ENCODE measurements at regions not wholly inside any gene's neighbourhood (a gene's known extent, or its start where the extent isn't known, plus 50 kb on each side); places are given as distances from the start of the nearest gene placed in this dataset.

GRCh38 chr16:72282362-72282761 lies 110.4 kb upstream of the PMFBP1 start:
- no peaks in the 10 kb centered on the region for H3K36me3 ChIP-seq (ENCODE audit: control insufficient read depth, low read length)
- H3K9me3 ChIP-seq (ENCODE audit: control insufficient read depth, insufficient read depth, low read length), result no peaks in the 10 kb centered on the region
- no peaks in the 10 kb centered on the region for H3K79me2 ChIP-seq (ENCODE audit: control insufficient read depth, low read length)
- H3F3A ChIP-seq (ENCODE audit: control insufficient read depth, insufficient read depth), result no peaks in the 10 kb centered on the region
- no peak overlapping the region for H3K4me3 ChIP-seq (ENCODE audit: low read length)
- no peaks in the 10 kb centered on the region for H3K27me3 ChIP-seq (ENCODE audit: control insufficient read depth, low read length)
- no peaks in the 10 kb centered on the region for H4K20me1 ChIP-seq (ENCODE audit: control insufficient read depth, insufficient read depth, low read depth, low read length)
- no peak for TF ChIP-seq EZH2phosphoT487 (IDR thresholded peaks at IDR 0.05; ENCODE audit: borderline replicate concordance, low read length)
- no peak for TF ChIP-seq CTCF (IDR thresholded peaks at IDR 0.05; ENCODE audit: low read depth, low read length, poor library complexity, severe bottlenecking)
- H3K9me2 ChIP-seq (replicated peaks; ENCODE audit: control insufficient read depth, low read length), result no peaks in the 10 kb centered on the region
- H3K27ac ChIP-seq (ENCODE audit: low read depth, low read length), result no peak overlapping the region
- H3K4me1 ChIP-seq (ENCODE audit: control insufficient read depth, low read length), result no peaks in the 10 kb centered on the region
- no peak overlapping the region for H3K4me2 ChIP-seq (ENCODE audit: low read length)

GRCh38 chr16:72278301-72278700 lies 106.3 kb upstream of the PMFBP1 start:
- Histone ChIP-seq H3K27me3 (ENCODE audit: control insufficient read depth, low read length) (no peaks in the 10 kb centered on the region), H3K27ac (ENCODE audit: low read depth, low read length) (no peak overlapping the region), H3K36me3 (ENCODE audit: control insufficient read depth, low read length) (no peaks in the 10 kb centered on the region), H3F3A (ENCODE audit: control insufficient read depth, insufficient read depth) (no peaks in the 10 kb centered on the region), H3K9me3 (ENCODE audit: control insufficient read depth, insufficient read depth, low read length) (no peaks in the 10 kb centered on the region), H3K79me2 (ENCODE audit: control insufficient read depth, low read length) (no peaks in the 10 kb centered on the region), H4K20me1 (ENCODE audit: control insufficient read depth, insufficient read depth, low read depth, low read length) (no peaks in the 10 kb centered on the region), H3K4me3 (ENCODE audit: low read length) (no peak overlapping the region), H3K9me2 (replicated peaks; ENCODE audit: control insufficient read depth, low read length) (no peaks in the 10 kb centered on the region), H3K4me2 (ENCODE audit: low read length) (no peak overlapping the region), H3K4me1 (ENCODE audit: control insufficient read depth, low read length) (no peaks in the 10 kb centered on the region)
- TF ChIP-seq EZH2phosphoT487 (IDR thresholded peaks at IDR 0.05; ENCODE audit: borderline replicate concordance, low read length) (no peak), CTCF (IDR thresholded peaks at IDR 0.05; ENCODE audit: low read depth, low read length, poor library complexity, severe bottlenecking) (no peak)

GRCh38 chr16:72277749-72278148 lies 105.8 kb upstream of the PMFBP1 start:
- Histone ChIP-seq H3K4me3 (ENCODE audit: low read length) (no peak overlapping the region), H3K4me2 (ENCODE audit: low read length) (no peak overlapping the region), H3K27me3 (ENCODE audit: control insufficient read depth, low read length) (no peaks in the 10 kb centered on the region), H3K4me1 (ENCODE audit: control insufficient read depth, low read length) (no peaks in the 10 kb centered on the region), H3K27ac (ENCODE audit: low read depth, low read length) (no peak overlapping the region), H4K20me1 (ENCODE audit: control insufficient read depth, insufficient read depth, low read depth, low read length) (no peaks in the 10 kb centered on the region), H3K36me3 (ENCODE audit: control insufficient read depth, low read length) (no peaks in the 10 kb centered on the region), H3K9me3 (ENCODE audit: control insufficient read depth, insufficient read depth, low read length) (no peaks in the 10 kb centered on the region), H3K9me2 (replicated peaks; ENCODE audit: control insufficient read depth, low read length) (no peaks in the 10 kb centered on the region), H3K79me2 (ENCODE audit: control insufficient read depth, low read length) (no peaks in the 10 kb centered on the region), H3F3A (ENCODE audit: control insufficient read depth, insufficient read depth) (no peaks in the 10 kb centered on the region)
- no peak for TF ChIP-seq EZH2phosphoT487 (IDR thresholded peaks at IDR 0.05; ENCODE audit: borderline replicate concordance, low read length)
- TF ChIP-seq CTCF (IDR thresholded peaks at IDR 0.05; ENCODE audit: low read depth, low read length, poor library complexity, severe bottlenecking), result no peak

Data from DOHH2 (cell line).